WTC11 (cell line): ENCODE measurements at regions not wholly inside any gene's neighbourhood (a gene's known extent, or its start where the extent isn't known, plus 50 kb on each side); places are given as distances from the start of the nearest gene placed in this dataset.

Experiments used
- ATAC-seq: fragments of 200-7000 bp; cut with Tn5 transposase; 2 replicates; pipeline ENCODE4 v1.10.0; 2021; ENCODE audit warnings: mild to moderate bottlenecking, moderate library complexity
- CTCF ChIA-PET: fragments of 300-600 bp; sonication (Branson Sonifier 250); formaldehyde crosslinking; loops from one replicate; lab custom pipeline; 2021; ENCODE audit warnings: antibody characterized with exemption; lab: Charles Lee
- POLR2A ChIA-PET: fragments of 350-600 bp; sonication (Branson Sonifier 250); formaldehyde crosslinking; loops from one replicate; lab custom pipeline; 2021; ENCODE audit warnings: antibody characterized with exemption; lab: Charles Lee
- DNase-seq: peaks from one replicate; pipeline ENCODE4 v3.0.0; 2021; ENCODE audit warnings: low spot score
- H3K27ac Mint-ChIP-seq: 2 replicates; pipeline ENCODE4 v1.8.0; 2021; ENCODE audit warnings: mixed read lengths
- H3K27me3 Mint-ChIP-seq: 2 replicates; pipeline ENCODE4 v1.8.0; 2021; ENCODE audit warnings: low read depth, mild to moderate bottlenecking, moderate library complexity, mixed read lengths
- H3K36me3 Mint-ChIP-seq: 2 replicates; pipeline ENCODE4 v1.8.0; 2021; ENCODE audit warnings: mixed read lengths
- H3K4me1 Mint-ChIP-seq: 2 replicates; pipeline ENCODE4 v1.8.0; 2022; ENCODE audit warnings: mixed read lengths
- H3K4me3 Mint-ChIP-seq: 2 replicates; pipeline ENCODE4 v1.8.0; 2021; ENCODE audit warnings: mild to moderate bottlenecking, moderate library complexity, mixed read lengths
- H3K9me3 Mint-ChIP-seq: 2 replicates; pipeline ENCODE4 v1.8.0; 2021; ENCODE audit warnings: mixed read lengths
- AFF4 ChIP-seq: sonication (generic); formaldehyde crosslinking; IDR thresholded peaks from 2 replicates; pipeline ENCODE4 v1.8.1; 2023; ENCODE audit warnings: mild to moderate bottlenecking, missing genetic modification reagents, borderline replicate concordance
- ATF6 ChIP-seq: sonication (generic); formaldehyde crosslinking; IDR thresholded peaks from 2 replicates; pipeline ENCODE4 v1.8.1; 2023; ENCODE audit warnings: mild to moderate bottlenecking, missing genetic modification reagents
- CBFB ChIP-seq: sonication (generic); formaldehyde crosslinking; IDR thresholded peaks from 2 replicates; pipeline ENCODE4 v1.8.1; 2022; ENCODE audit warnings: mild to moderate bottlenecking, low read depth, missing genetic modification reagents
- CREB1 ChIP-seq: sonication (generic); formaldehyde crosslinking; IDR thresholded peaks from 2 replicates; pipeline ENCODE4 v1.8.0; 2023; ENCODE audit warnings: mild to moderate bottlenecking, missing genetic modification reagents
- FOXK1 ChIP-seq: sonication (generic); formaldehyde crosslinking; IDR thresholded peaks from 2 replicates; pipeline ENCODE4 v1.8.0; 2022; ENCODE audit warnings: mild to moderate bottlenecking, moderate library complexity, missing genetic modification reagents
- FOXP4 ChIP-seq: sonication (generic); formaldehyde crosslinking; IDR thresholded peaks from 2 replicates; pipeline ENCODE4 v1.8.0; 2022; ENCODE audit warnings: mild to moderate bottlenecking, missing genetic modification reagents
- GABPB1 ChIP-seq: sonication (generic); formaldehyde crosslinking; IDR thresholded peaks from 2 replicates; pipeline ENCODE4 v1.8.1; 2023; ENCODE audit warnings: mild to moderate bottlenecking, missing genetic modification reagents
- GRHL2 ChIP-seq: fragments of 250-450 bp; sonication (Bioruptor Pico); IDR thresholded peaks from 2 replicates; pipeline ENCODE4 v1.8.0; 2022; ENCODE audit warnings: mild to moderate bottlenecking, moderate library complexity; ENCODE audit not compliant: insufficient replicate concordance, severe bottlenecking
- JUN ChIP-seq: sonication (generic); formaldehyde crosslinking; IDR thresholded peaks from 2 replicates; pipeline ENCODE4 v1.8.0; 2023; ENCODE audit warnings: mild to moderate bottlenecking, missing genetic modification reagents
- TCF7 ChIP-seq: sonication (generic); formaldehyde crosslinking; IDR thresholded peaks from 2 replicates; pipeline ENCODE4 v1.8.0; 2022; ENCODE audit warnings: mild to moderate bottlenecking, low read depth, missing genetic modification reagents, moderate library complexity
- ZBTB21 ChIP-seq: sonication (generic); formaldehyde crosslinking; IDR thresholded peaks from 2 replicates; pipeline ENCODE4 v1.8.1; 2023; ENCODE audit warnings: mild to moderate bottlenecking, missing genetic modification reagents, borderline replicate concordance
- ZNF317 ChIP-seq: sonication (generic); formaldehyde crosslinking; IDR thresholded peaks from 2 replicates; pipeline ENCODE4 v1.8.1; 2023; ENCODE audit warnings: low read depth, mild to moderate bottlenecking, moderate library complexity, missing genetic modification reagents, borderline replicate concordance
- TF ChIP-seq, protein P1 (sequence below): sonication (generic); formaldehyde crosslinking; IDR thresholded peaks from 2 replicates; pipeline ENCODE4 v1.8.1; 2022; ENCODE audit warnings: low read depth, missing genetic modification reagents, borderline replicate concordance
- TF ChIP-seq, protein P2 (sequence below): fragments of 250-450 bp; sonication (Bioruptor Pico); IDR thresholded peaks from 2 replicates; pipeline ENCODE4 v1.8.0; 2021; ENCODE audit warnings: mild to moderate bottlenecking
- TF ChIP-seq, protein P3 (sequence below): sonication (generic); formaldehyde crosslinking; IDR thresholded peaks from 2 replicates; pipeline ENCODE4 v1.8.1; 2022; ENCODE audit warnings: mild to moderate bottlenecking, moderate library complexity, missing genetic modification reagents

GRCh38 chr13:104357174-104357573 lies 1291.0 kb upstream of the SLC10A2 start:
- ATAC-seq = no peak
- POLR2A ChIA-PET = no interaction called here
- peaks cover 9% of the 10 kb centered on the region for H3K4me1 Mint-ChIP-seq
- H3K27ac Mint-ChIP-seq = 0 out of 2 replicates have a peak overlapping the region, but pooled peaks have one; percentile 6
- H3K27me3 Mint-ChIP-seq = no peaks in the 10 kb centered on the region
- no peaks in the 10 kb centered on the region for H3K9me3 Mint-ChIP-seq
- CTCF ChIA-PET = no interaction called here
- TF ChIP-seq GRHL2 (CRISPR knock-in tag) (no peak), TCF7 (CRISPR knock-in tag) (no peak), CBFB (CRISPR knock-in tag) (no peak), ZBTB21 (CRISPR knock-in tag) (no peak), CREB1 (CRISPR knock-in tag) (no peak), GABPB1 (CRISPR knock-in tag) (no peak), ZNF317 (CRISPR knock-in tag) (no peak), ATF6 (CRISPR knock-in tag) (no peak), JUN (CRISPR knock-in tag) (no peak), AFF4 (CRISPR knock-in tag) (no peak), FOXP4 (no peak), FOXK1 (no peak)
- TF ChIP-seq, protein P1, sequence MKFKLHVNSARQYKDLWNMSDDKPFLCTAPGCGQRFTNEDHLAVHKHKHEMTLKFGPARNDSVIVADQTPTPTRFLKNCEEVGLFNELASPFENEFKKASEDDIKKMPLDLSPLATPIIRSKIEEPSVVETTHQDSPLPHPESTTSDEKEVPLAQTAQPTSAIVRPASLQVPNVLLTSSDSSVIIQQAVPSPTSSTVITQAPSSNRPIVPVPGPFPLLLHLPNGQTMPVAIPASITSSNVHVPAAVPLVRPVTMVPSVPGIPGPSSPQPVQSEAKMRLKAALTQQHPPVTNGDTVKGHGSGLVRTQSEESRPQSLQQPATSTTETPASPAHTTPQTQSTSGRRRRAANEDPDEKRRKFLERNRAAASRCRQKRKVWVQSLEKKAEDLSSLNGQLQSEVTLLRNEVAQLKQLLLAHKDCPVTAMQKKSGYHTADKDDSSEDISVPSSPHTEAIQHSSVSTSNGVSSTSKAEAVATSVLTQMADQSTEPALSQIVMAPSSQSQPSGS (CRISPR knock-in tag) = no peak
- TF ChIP-seq, protein P2, sequence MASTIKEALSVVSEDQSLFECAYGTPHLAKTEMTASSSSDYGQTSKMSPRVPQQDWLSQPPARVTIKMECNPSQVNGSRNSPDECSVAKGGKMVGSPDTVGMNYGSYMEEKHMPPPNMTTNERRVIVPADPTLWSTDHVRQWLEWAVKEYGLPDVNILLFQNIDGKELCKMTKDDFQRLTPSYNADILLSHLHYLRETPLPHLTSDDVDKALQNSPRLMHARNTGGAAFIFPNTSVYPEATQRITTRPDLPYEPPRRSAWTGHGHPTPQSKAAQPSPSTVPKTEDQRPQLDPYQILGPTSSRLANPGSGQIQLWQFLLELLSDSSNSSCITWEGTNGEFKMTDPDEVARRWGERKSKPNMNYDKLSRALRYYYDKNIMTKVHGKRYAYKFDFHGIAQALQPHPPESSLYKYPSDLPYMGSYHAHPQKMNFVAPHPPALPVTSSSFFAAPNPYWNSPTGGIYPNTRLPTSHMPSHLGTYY (CRISPR knock-in tag) = no peak
- TF ChIP-seq, protein P3, sequence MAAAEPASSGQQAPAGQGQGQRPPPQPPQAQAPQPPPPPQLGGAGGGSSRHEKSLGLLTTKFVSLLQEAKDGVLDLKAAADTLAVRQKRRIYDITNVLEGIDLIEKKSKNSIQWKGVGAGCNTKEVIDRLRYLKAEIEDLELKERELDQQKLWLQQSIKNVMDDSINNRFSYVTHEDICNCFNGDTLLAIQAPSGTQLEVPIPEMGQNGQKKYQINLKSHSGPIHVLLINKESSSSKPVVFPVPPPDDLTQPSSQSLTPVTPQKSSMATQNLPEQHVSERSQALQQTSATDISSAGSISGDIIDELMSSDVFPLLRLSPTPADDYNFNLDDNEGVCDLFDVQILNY (CRISPR knock-in tag) = no peak
- no peaks in the 10 kb centered on the region for H3K36me3 Mint-ChIP-seq
- H3K4me3 Mint-ChIP-seq = no peak overlapping the region
- DNase-seq = no peak
